ENCODE measurements at regions not wholly inside any gene's neighbourhood (a gene's known extent, or its start where the extent isn't known, plus 50 kb on each side); places are given as distances from the start of the nearest gene placed in this dataset.

DNA sequence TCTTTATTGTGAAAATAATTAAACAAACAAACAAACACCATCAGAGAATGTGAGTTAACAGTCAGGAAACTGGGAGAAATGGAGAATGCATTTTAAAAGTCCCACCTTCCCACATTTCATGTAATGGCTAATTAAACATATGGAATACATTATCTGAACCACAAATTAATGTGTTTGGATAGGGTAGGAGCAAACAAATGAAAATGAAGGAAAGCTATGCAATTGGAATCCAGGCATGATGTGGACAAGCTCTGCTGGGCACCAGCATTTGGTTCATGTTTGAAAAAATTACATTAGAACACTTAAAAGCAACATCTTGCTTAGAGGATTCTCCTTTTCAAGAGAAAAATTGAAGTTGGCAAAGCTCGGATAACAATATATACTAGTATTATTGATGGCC is 628.1 kb downstream of the LMO4 start:
- TF ChIP-seq, protein P1, sequence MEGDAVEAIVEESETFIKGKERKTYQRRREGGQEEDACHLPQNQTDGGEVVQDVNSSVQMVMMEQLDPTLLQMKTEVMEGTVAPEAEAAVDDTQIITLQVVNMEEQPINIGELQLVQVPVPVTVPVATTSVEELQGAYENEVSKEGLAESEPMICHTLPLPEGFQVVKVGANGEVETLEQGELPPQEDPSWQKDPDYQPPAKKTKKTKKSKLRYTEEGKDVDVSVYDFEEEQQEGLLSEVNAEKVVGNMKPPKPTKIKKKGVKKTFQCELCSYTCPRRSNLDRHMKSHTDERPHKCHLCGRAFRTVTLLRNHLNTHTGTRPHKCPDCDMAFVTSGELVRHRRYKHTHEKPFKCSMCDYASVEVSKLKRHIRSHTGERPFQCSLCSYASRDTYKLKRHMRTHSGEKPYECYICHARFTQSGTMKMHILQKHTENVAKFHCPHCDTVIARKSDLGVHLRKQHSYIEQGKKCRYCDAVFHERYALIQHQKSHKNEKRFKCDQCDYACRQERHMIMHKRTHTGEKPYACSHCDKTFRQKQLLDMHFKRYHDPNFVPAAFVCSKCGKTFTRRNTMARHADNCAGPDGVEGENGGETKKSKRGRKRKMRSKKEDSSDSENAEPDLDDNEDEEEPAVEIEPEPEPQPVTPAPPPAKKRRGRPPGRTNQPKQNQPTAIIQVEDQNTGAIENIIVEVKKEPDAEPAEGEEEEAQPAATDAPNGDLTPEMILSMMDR (IDR thresholded peaks at IDR 0.05): no peak
- Histone ChIP-seq H3K4me3 (ENCODE audit: low read length) (no peak overlapping the region), H3K27me3 (ENCODE audit: control insufficient read depth in 1 of 2, insufficient read depth in 2 of 2, low read length in 2 of 2) (peaks cover 0 to 4% of the 10 kb centered on the region in 2 experiments), H3K36me3 (ENCODE audit: insufficient read depth, low read length) (no peaks in the 10 kb centered on the region), H3K9me3 (ENCODE audit: control insufficient read depth in 1 of 2, insufficient read depth in 1 of 2, low read length in 2 of 2) (no peaks in the 10 kb centered on the region), H3K4me1 (ENCODE audit: insufficient read depth, low read length) (no peaks in the 10 kb centered on the region), H3K27ac (ENCODE audit: low read depth in 1 of 2, low read length in 2 of 2) (no peak overlapping the region)
- no peak for DNase-seq
- intact Hi-C loops (cut with DNase I, micrococcal nuclease): loop anchor here in 1 of 2 experiments (10.0 kb wide), 1 partner anchor 632 kb away; the partner anchor contains the start of gene LMO4
- no peaks in the 10 kb centered on the region for H3K4me1 Mint-ChIP-seq (ENCODE audit: low read depth)
- H3K9me3 Mint-ChIP-seq: no peaks in the 10 kb centered on the region
- ATAC-seq (ENCODE audit: poor library complexity): no peak
- no peak overlapping the region for H3K4me3 Mint-ChIP-seq
- no peak overlapping the region for H3K27ac Mint-ChIP-seq
- H3K27me3 Mint-ChIP-seq: peaks cover 28% of the 10 kb centered on the region
- ChIA-PET CTCF (no interaction called here), POLR2A (no interaction called here)
- no peaks in the 10 kb centered on the region for H3K36me3 Mint-ChIP-seq (ENCODE audit: low read depth)

DNA sequence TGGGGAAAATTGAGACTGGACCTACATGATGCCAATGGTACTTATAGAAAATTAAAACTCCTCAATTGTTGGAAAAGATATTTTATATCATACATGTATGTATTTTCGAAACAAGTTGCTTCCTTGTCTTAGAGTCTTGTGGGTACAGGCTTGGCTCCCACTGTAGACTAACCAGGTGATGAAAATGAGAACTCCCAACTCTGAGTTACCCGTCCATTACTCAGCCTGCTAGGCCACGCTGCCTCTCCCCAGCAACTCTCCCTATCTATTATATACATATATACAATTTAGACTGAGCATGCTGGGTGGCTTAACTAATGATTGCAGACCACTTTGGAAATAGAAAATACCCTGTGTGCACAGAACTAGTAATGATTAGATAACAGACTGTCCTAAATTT is 628.7 kb downstream of the LMO4 start:
- Mint-ChIP-seq H3K4me3 (no peak overlapping the region), H3K27ac (no peak overlapping the region), H3K4me1 (ENCODE audit: low read depth) (no peaks in the 10 kb centered on the region), H3K9me3 (no peaks in the 10 kb centered on the region), H3K27me3 (peaks cover 23% of the 10 kb centered on the region), H3K36me3 (ENCODE audit: low read depth) (no peaks in the 10 kb centered on the region)
- no peak overlapping the region for H3K27ac ChIP-seq (ENCODE audit: low read depth in 1 of 2, low read length in 2 of 2)
- TF ChIP-seq, protein P1 (IDR thresholded peaks at IDR 0.05): no peak
- ChIA-PET POLR2A (no interaction called here), CTCF (no interaction called here)
- intact Hi-C loops (cut with DNase I, micrococcal nuclease): loop anchor here in 1 of 2 experiments (10.0 kb wide), 1 partner anchor 633 kb away; the partner anchor contains the start of gene LMO4
- ATAC-seq (ENCODE audit: poor library complexity): no peak
- peaks cover 0 to 4% of the 10 kb centered on the region in 2 experiments for H3K27me3 ChIP-seq (ENCODE audit: control insufficient read depth in 1 of 2, insufficient read depth in 2 of 2, low read length in 2 of 2)
- no peaks in the 10 kb centered on the region for H3K36me3 ChIP-seq (ENCODE audit: insufficient read depth, low read length)
- no peak for DNase-seq
- no peaks in the 10 kb centered on the region for H3K9me3 ChIP-seq (ENCODE audit: control insufficient read depth in 1 of 2, insufficient read depth in 1 of 2, low read length in 2 of 2)
- no peaks in the 10 kb centered on the region for H3K4me1 ChIP-seq (ENCODE audit: insufficient read depth, low read length)
- H3K4me3 ChIP-seq (ENCODE audit: low read length): no peak overlapping the region

DNA sequence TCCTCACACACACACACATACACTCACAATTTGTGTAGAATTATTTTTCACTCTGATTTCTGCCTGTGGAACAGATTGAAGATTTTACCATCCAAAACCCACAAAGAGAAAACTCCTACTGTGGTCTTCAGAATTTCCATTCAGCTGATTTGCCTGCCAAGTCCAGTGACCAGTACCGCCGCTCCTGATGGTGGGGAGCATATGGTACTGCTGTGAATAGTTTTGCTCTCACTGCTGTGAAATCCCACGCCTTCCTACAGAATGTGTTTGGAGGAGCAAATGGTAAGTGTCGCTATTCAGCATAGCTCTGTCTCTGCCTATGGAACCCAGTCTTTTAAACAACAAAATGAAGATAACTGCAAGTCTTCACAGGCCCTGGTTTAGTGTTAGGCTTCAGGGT is 629.5 kb downstream of the LMO4 start:
- Mint-ChIP-seq H3K9me3 (no peaks in the 10 kb centered on the region), H3K27ac (no peak overlapping the region), H3K27me3 (peaks cover 20% of the 10 kb centered on the region), H3K4me3 (no peak overlapping the region), H3K36me3 (ENCODE audit: low read depth) (no peaks in the 10 kb centered on the region), H3K4me1 (ENCODE audit: low read depth) (no peaks in the 10 kb centered on the region)
- peaks cover 0 to 4% of the 10 kb centered on the region in 2 experiments for H3K27me3 ChIP-seq (ENCODE audit: control insufficient read depth in 1 of 2, insufficient read depth in 2 of 2, low read length in 2 of 2)
- intact Hi-C loops (cut with DNase I, micrococcal nuclease): loop anchor here in 1 of 2 experiments (10.0 kb wide), 1 partner anchor 633 kb away; the partner anchor contains the start of gene LMO4
- H3K27ac ChIP-seq (ENCODE audit: low read depth in 1 of 2, low read length in 2 of 2): no peak overlapping the region
- no peak for ATAC-seq (ENCODE audit: poor library complexity)
- TF ChIP-seq, protein P1 (IDR thresholded peaks at IDR 0.05): no peak
- no peak for DNase-seq
- no peaks in the 10 kb centered on the region for H3K9me3 ChIP-seq (ENCODE audit: control insufficient read depth in 1 of 2, insufficient read depth in 1 of 2, low read length in 2 of 2)
- no peak overlapping the region for H3K4me3 ChIP-seq (ENCODE audit: low read length)
- no peaks in the 10 kb centered on the region for H3K36me3 ChIP-seq (ENCODE audit: insufficient read depth, low read length)
- no peaks in the 10 kb centered on the region for H3K4me1 ChIP-seq (ENCODE audit: insufficient read depth, low read length)
- CTCF ChIA-PET: no interaction called here
- POLR2A ChIA-PET: no interaction called here

Data from CD4-positive, alpha-beta T cell (primary cell).